C4-2B (cell line): ENCODE measurements at regions not wholly inside any gene's neighbourhood (a gene's known extent, or its start where the extent isn't known, plus 50 kb on each side); places are given as distances from the start of the nearest gene placed in this dataset.

Source experiments
- ZFX ChIP-seq: fragments of 450-650 bp; IDR thresholded peaks from 2 replicates; pipeline ENCODE4 v1.6.1; 2017
- TF ChIP-seq, protein P1 (sequence below): fragments of 450-650 bp; conservative IDR thresholded peaks from 2 replicates; pipeline ENCODE4 v1.5.1; 2017; ENCODE audit warnings: mild to moderate bottlenecking

DNA sequence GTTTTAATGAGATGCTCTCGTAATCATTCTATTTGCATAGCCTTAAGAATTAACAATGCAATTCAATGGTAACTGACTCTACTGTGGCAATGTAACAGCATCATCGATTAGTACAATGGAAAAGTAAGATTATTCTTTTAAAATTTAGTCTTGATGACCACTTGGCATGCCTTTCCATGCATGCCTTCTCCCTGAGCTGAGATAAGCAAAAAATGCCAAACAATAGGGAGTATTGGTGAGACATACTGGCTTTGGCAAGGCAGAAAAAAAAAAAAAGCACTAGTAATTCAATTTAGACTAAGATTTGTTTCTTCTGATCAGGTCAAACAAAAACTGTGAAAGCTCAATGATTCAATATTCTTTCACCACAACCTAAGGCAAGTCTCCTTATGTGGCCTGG lies 110.8 kb upstream of the TRIB2 start:
- TF ChIP-seq, protein P1, sequence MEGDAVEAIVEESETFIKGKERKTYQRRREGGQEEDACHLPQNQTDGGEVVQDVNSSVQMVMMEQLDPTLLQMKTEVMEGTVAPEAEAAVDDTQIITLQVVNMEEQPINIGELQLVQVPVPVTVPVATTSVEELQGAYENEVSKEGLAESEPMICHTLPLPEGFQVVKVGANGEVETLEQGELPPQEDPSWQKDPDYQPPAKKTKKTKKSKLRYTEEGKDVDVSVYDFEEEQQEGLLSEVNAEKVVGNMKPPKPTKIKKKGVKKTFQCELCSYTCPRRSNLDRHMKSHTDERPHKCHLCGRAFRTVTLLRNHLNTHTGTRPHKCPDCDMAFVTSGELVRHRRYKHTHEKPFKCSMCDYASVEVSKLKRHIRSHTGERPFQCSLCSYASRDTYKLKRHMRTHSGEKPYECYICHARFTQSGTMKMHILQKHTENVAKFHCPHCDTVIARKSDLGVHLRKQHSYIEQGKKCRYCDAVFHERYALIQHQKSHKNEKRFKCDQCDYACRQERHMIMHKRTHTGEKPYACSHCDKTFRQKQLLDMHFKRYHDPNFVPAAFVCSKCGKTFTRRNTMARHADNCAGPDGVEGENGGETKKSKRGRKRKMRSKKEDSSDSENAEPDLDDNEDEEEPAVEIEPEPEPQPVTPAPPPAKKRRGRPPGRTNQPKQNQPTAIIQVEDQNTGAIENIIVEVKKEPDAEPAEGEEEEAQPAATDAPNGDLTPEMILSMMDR = no peak
- no peak for TF ChIP-seq ZFX
